NT2/D1 (cell line): ENCODE measurements at regions not wholly inside any gene's neighbourhood (a gene's known extent, or its start where the extent isn't known, plus 50 kb on each side); places are given as distances from the start of the nearest gene placed in this dataset.

Experiments used
- SUZ12 ChIP-seq: IDR thresholded peaks from 2 replicates; pipeline ENCODE4 v1.6.1; 2011; ENCODE audit not compliant: insufficient read length, insufficient read depth; ENCODE audit errors: extremely low read depth
- YY1 ChIP-seq: IDR thresholded peaks from 2 replicates; pipeline ENCODE4 v1.6.1; 2011; ENCODE audit not compliant: insufficient read length, insufficient read depth
- ZNF274 ChIP-seq: IDR thresholded peaks from 2 replicates; pipeline ENCODE4 v1.6.1; 2011; ENCODE audit warnings: mild to moderate bottlenecking, low read depth, low read length

GRCh38 chr2:103656558-103656957, 894.7 kb downstream of the TMEM182 start:
- TF ChIP-seq YY1 (no peak), ZNF274 (no peak), SUZ12 (no peak)
